ENCODE measurements at regions not wholly inside any gene's neighbourhood (a gene's known extent, or its start where the extent isn't known, plus 50 kb on each side); places are given as distances from the start of the nearest gene placed in this dataset.

- TF ChIP-seq, protein P1, sequence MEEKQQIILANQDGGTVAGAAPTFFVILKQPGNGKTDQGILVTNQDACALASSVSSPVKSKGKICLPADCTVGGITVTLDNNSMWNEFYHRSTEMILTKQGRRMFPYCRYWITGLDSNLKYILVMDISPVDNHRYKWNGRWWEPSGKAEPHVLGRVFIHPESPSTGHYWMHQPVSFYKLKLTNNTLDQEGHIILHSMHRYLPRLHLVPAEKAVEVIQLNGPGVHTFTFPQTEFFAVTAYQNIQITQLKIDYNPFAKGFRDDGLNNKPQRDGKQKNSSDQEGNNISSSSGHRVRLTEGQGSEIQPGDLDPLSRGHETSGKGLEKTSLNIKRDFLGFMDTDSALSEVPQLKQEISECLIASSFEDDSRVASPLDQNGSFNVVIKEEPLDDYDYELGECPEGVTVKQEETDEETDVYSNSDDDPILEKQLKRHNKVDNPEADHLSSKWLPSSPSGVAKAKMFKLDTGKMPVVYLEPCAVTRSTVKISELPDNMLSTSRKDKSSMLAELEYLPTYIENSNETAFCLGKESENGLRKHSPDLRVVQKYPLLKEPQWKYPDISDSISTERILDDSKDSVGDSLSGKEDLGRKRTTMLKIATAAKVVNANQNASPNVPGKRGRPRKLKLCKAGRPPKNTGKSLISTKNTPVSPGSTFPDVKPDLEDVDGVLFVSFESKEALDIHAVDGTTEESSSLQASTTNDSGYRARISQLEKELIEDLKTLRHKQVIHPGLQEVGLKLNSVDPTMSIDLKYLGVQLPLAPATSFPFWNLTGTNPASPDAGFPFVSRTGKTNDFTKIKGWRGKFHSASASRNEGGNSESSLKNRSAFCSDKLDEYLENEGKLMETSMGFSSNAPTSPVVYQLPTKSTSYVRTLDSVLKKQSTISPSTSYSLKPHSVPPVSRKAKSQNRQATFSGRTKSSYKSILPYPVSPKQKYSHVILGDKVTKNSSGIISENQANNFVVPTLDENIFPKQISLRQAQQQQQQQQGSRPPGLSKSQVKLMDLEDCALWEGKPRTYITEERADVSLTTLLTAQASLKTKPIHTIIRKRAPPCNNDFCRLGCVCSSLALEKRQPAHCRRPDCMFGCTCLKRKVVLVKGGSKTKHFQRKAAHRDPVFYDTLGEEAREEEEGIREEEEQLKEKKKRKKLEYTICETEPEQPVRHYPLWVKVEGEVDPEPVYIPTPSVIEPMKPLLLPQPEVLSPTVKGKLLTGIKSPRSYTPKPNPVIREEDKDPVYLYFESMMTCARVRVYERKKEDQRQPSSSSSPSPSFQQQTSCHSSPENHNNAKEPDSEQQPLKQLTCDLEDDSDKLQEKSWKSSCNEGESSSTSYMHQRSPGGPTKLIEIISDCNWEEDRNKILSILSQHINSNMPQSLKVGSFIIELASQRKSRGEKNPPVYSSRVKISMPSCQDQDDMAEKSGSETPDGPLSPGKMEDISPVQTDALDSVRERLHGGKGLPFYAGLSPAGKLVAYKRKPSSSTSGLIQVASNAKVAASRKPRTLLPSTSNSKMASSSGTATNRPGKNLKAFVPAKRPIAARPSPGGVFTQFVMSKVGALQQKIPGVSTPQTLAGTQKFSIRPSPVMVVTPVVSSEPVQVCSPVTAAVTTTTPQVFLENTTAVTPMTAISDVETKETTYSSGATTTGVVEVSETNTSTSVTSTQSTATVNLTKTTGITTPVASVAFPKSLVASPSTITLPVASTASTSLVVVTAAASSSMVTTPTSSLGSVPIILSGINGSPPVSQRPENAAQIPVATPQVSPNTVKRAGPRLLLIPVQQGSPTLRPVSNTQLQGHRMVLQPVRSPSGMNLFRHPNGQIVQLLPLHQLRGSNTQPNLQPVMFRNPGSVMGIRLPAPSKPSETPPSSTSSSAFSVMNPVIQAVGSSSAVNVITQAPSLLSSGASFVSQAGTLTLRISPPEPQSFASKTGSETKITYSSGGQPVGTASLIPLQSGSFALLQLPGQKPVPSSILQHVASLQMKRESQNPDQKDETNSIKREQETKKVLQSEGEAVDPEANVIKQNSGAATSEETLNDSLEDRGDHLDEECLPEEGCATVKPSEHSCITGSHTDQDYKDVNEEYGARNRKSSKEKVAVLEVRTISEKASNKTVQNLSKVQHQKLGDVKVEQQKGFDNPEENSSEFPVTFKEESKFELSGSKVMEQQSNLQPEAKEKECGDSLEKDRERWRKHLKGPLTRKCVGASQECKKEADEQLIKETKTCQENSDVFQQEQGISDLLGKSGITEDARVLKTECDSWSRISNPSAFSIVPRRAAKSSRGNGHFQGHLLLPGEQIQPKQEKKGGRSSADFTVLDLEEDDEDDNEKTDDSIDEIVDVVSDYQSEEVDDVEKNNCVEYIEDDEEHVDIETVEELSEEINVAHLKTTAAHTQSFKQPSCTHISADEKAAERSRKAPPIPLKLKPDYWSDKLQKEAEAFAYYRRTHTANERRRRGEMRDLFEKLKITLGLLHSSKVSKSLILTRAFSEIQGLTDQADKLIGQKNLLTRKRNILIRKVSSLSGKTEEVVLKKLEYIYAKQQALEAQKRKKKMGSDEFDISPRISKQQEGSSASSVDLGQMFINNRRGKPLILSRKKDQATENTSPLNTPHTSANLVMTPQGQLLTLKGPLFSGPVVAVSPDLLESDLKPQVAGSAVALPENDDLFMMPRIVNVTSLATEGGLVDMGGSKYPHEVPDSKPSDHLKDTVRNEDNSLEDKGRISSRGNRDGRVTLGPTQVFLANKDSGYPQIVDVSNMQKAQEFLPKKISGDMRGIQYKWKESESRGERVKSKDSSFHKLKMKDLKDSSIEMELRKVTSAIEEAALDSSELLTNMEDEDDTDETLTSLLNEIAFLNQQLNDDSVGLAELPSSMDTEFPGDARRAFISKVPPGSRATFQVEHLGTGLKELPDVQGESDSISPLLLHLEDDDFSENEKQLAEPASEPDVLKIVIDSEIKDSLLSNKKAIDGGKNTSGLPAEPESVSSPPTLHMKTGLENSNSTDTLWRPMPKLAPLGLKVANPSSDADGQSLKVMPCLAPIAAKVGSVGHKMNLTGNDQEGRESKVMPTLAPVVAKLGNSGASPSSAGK (IDR thresholded peaks at IDR 0.05), result peak; percentile 14; the same call in 1 of the 2 replicates
- no peak for TF ChIP-seq TRIM25 (IDR thresholded peaks at IDR 0.05; ENCODE audit: borderline replicate concordance)
- 0 out of 2 replicates have a peak, but pooled peaks have one; percentile 16 for TF ChIP-seq CEBPB (tag; IDR thresholded peaks at IDR 0.05)
- no peak for TF ChIP-seq ZNF408 (CRISPR knock-in tag; IDR thresholded peaks at IDR 0.05; ENCODE audit: low read depth)
- TF ChIP-seq ZBTB2 (IDR thresholded peaks at IDR 0.05), result no peak
- no peak for TF ChIP-seq TOE1 (IDR thresholded peaks at IDR 0.05; ENCODE audit: borderline replicate concordance)
- TF ChIP-seq TOE1 (CRISPR knock-in tag; IDR thresholded peaks at IDR 0.05; ENCODE audit: borderline replicate concordance, low read depth), result no peak
- TF ChIP-seq ZNF41 (CRISPR knock-in tag; conservative IDR thresholded peaks at IDR 0.05), result no peak
- TF ChIP-seq ZNF395 (CRISPR knock-in tag; IDR thresholded peaks at IDR 0.05), result 0 out of 2 replicates have a peak, but pooled peaks have one; percentile 53
- TF ChIP-seq MTA1 (IDR thresholded peaks at IDR 0.05; ENCODE audit: borderline replicate concordance), result no peak
- TF ChIP-seq ERF (CRISPR knock-in tag; IDR thresholded peaks at IDR 0.05), result no peak
Measured at GRCh38 chr15:66899555-66900350, 165.6 kb upstream of the SMAD3 start (continued).
